RWPE2 (cell line): ENCODE measurements at regions not wholly inside any gene's neighbourhood (a gene's known extent, or its start where the extent isn't known, plus 50 kb on each side); places are given as distances from the start of the nearest gene placed in this dataset.
A peak's percentile ranks its signal among the peaks of the same experiment; 100 is the strongest.
"Not testable (repeated sequence)": the region's sequence is repeated elsewhere in the genome, so short reads cannot be mapped to it uniquely, and the experiment has no call there.

Source experiments
- ATAC-seq: fragments of 200-7000 bp; cut with Tn5 transposase; 3 replicates; pipeline ENCODE4 v1.9.1; 2021; ENCODE audit warnings: low read depth
- DNase-seq: peaks from one replicate; pipeline ENCODE4 v3.0.0-alpha.2; 2020; ENCODE audit warnings: low spot score
- H3K27ac ChIP-seq: fragments of 450-650 bp; 2 replicates; pipeline ENCODE4 v1.5.1; 2017; ENCODE audit warnings: mild to moderate bottlenecking; ENCODE audit not compliant: poor library complexity, severe bottlenecking
- H3K27me3 ChIP-seq: fragments of 250-450 bp; sonication (Bioruptor Pico); 2 replicates; pipeline ENCODE4 v1.5.1; 2021; ENCODE audit warnings: mild to moderate bottlenecking, moderate library complexity; ENCODE audit not compliant: insufficient read depth, poor library complexity, severe bottlenecking
- H3K36me3 ChIP-seq: fragments of 250-450 bp; sonication (Bioruptor Pico); 2 replicates; pipeline ENCODE4 v1.5.1; 2020; ENCODE audit warnings: low read depth, mild to moderate bottlenecking, moderate library complexity
- H3K4me1 ChIP-seq: fragments of 250-450 bp; sonication (Bioruptor Pico); 2 replicates; pipeline ENCODE4 v1.5.1; 2021; ENCODE audit warnings: mild to moderate bottlenecking, moderate library complexity; ENCODE audit not compliant: insufficient read depth, poor library complexity, severe bottlenecking
- H3K4me3 ChIP-seq: fragments of 250-450 bp; sonication (Bioruptor Pico); 2 replicates; pipeline ENCODE4 v1.5.1; 2021; ENCODE audit warnings: mild to moderate bottlenecking, moderate library complexity; ENCODE audit not compliant: severe bottlenecking
- H3K9me3 ChIP-seq: fragments of 250-450 bp; sonication (Bioruptor Pico); 2 replicates; pipeline ENCODE4 v1.5.1; 2021; ENCODE audit warnings: mild to moderate bottlenecking, moderate library complexity; ENCODE audit not compliant: severe bottlenecking
- CTCF ChIP-seq: fragments of 450-650 bp; IDR thresholded peaks from one replicate; pipeline ENCODE4 v1.5.1; 2017; ENCODE audit warnings: mild to moderate bottlenecking, moderate library complexity; ENCODE audit not compliant: poor library complexity, severe bottlenecking

- ATAC-seq (0 out of 3 replicates have a peak, but pooled peaks have one; percentile 45), DNase-seq (no peak)
- no peak overlapping the region for H3K27ac ChIP-seq
- H3K9me3 ChIP-seq, result no peaks in the 10 kb centered on the region
- H3K4me3 ChIP-seq, result no peak overlapping the region
- peaks cover 12% of the 10 kb centered on the region for H3K36me3 ChIP-seq
- no peaks in the 10 kb centered on the region for H3K27me3 ChIP-seq
- TF ChIP-seq CTCF, result no peak
- H3K4me1 ChIP-seq, result no peaks in the 10 kb centered on the region
Observed at GRCh38 chr6:144467172-144467762, 182.1 kb downstream of the UTRN start.

DNA sequence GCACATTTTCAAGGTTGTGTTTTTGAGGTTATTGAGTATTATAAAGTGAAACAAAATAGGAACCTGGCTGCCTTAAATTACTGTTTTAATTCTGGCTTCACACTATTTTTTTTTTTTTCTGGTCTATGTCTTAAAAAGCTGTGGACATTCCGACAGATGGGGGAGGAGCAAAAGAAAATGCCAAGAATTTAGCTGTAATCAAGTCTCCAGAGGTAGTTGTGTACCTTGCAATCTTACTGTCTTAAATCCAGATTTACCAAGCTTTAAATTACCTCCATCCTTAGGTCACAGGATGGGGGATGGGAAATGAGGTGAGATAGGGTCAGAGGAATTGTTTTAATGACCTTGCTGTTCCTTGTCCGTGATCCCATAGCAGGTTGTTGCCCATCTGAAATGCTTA, 182.8 kb downstream of the UTRN start:
- peaks cover 6% of the 10 kb centered on the region for H3K36me3 ChIP-seq
- no peak for ATAC-seq

DNA sequence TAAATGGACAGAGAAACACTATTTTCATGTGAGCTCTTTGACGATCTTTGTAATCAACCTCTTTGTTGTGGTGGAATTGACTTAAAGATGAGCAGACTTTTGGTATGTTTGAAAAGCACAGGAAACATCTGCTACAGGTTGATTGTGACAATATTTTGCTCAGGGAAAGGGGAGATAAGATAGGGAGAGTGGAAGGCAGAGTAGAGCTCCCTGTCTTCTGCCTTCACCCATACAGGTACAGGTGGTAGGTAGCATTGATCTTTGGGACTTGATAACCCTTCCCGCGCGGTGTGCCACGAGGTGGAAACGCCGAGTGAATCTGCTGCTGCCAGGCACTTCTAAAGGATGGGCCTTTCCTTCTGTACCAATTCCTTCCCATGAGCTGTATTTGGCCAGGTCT, 183.6 kb downstream of the UTRN start:
- DNase-seq (no peak), ATAC-seq (no peak)
- H3K4me1 ChIP-seq, result no peaks in the 10 kb centered on the region

More for the DNA sequence above, 182.8 kb downstream of the UTRN start:
- Histone ChIP-seq H3K4me3 (no peak overlapping the region), H3K27me3 (no peaks in the 10 kb centered on the region), H3K4me1 (no peaks in the 10 kb centered on the region), H3K9me3 (no peaks in the 10 kb centered on the region), H3K27ac (no peak overlapping the region)
- TF ChIP-seq CTCF, result no peak
- DNase-seq, result no peak

GRCh38 chr6:144469144-144469575, 184.0 kb downstream of the UTRN start:
- ATAC-seq (no peak), DNase-seq (no peak)

More for the DNA sequence above, 183.6 kb downstream of the UTRN start:
- Histone ChIP-seq H3K4me3 (no peak overlapping the region), H3K27ac (no peak overlapping the region), H3K36me3 (no peaks in the 10 kb centered on the region; the same call in 1 of the 2 replicates), H3K9me3 (no peaks in the 10 kb centered on the region), H3K27me3 (no peaks in the 10 kb centered on the region)
- no peak for TF ChIP-seq CTCF

DNA sequence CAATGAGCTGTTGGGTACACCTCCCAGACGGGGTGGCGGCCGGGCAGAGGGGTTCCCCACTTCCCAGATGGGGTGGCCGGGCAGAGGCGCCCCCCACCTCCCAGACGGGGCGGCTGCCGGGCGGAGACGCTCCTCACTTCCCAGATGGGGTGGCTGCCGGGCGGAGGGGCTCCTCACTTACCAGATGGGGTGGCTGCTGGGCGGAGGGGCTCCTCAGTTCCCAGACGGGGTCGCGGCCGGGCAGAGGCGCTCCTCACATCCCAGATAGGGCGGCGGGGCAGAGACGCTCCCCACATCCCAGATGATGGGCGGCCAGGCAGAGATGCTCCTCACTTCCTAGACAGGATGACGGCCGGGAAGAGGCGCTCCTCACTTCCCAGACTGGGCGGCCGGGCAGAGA, 185.1 kb downstream of the UTRN start:
- not testable (repeated sequence) for H3K4me3 ChIP-seq, H3K27ac ChIP-seq, DNase-seq, H3K27me3 ChIP-seq, H3K4me1 ChIP-seq, ATAC-seq, H3K36me3 ChIP-seq, H3K9me3 ChIP-seq

More at GRCh38 chr6:144469144-144469575, 184.0 kb downstream of the UTRN start:
- no peak overlapping the region for H3K4me3 ChIP-seq
- peaks cover 4% of the 10 kb centered on the region; the same call in 1 of the 2 replicates for H3K36me3 ChIP-seq
- no peak for TF ChIP-seq CTCF
- H3K27ac ChIP-seq, result no peak overlapping the region
- H3K27me3 ChIP-seq, result no peaks in the 10 kb centered on the region
- no peaks in the 10 kb centered on the region for H3K9me3 ChIP-seq
- H3K4me1 ChIP-seq, result no peaks in the 10 kb centered on the region
